NB4 (cell line): ENCODE measurements at regions not wholly inside any gene's neighbourhood (a gene's known extent, or its start where the extent isn't known, plus 50 kb on each side); places are given as distances from the start of the nearest gene placed in this dataset.

Experiments used
- CTCF ChIP-seq: IDR thresholded peaks from one replicate; pipeline ENCODE4 v1.5.1; 2012; ENCODE audit warnings: low read depth, low read length
- POLR2A ChIP-seq: IDR thresholded peaks from 2 replicates; pipeline ENCODE4 v1.6.1; 2011; ENCODE audit warnings: mild to moderate bottlenecking; ENCODE audit not compliant: insufficient read length; ENCODE audit errors: extremely low read depth

- no peak for TF ChIP-seq POLR2A
- no peak for TF ChIP-seq CTCF
Observed at GRCh38 chr17:34067011-34067410, 188.1 kb upstream of the CCL2 start.
